B cell (primary cell): ENCODE measurements at regions not wholly inside any gene's neighbourhood (a gene's known extent, or its start where the extent isn't known, plus 50 kb on each side); places are given as distances from the start of the nearest gene placed in this dataset.

ENCODE experiments used
- CTCF ChIP-seq: fragments of 200-600 bp; IDR thresholded peaks from one replicate; pipeline ENCODE4 v1.8.0; 2022; ENCODE audit warnings: antibody characterized with exemption, mild to moderate bottlenecking
- EZH2 ChIP-seq: IDR thresholded peaks from 2 replicates; pipeline ENCODE4 v1.6.1; 2012; ENCODE audit warnings: borderline replicate concordance, low read depth, mild to moderate bottlenecking, moderate library complexity, low read length; ENCODE audit not compliant: insufficient read depth, poor library complexity, severe bottlenecking

DNA sequence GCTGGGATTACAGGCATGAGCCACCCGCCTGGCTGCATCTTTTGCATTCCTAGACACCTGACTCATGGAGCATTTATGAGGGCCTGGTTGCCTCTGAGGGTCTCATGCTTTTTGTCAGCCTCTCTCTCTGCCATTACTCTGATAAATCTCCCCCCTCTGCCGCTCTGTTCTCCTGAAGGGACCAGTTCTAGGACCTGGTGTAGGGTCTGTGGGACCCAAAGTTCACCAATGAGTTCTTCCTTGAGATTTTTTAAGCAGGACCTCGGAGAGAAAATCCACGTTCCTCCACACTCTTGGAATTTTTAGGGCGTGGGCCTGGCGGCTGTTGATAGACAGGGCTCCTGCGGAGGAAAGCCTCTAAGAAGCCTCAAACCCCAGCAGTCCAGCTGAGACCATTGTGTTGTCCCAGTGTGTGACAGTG lies 91.9 kb upstream of the ERRFI1 start:
- TF ChIP-seq CTCF = no peak
- no peak for TF ChIP-seq EZH2
